ENCODE measurements at regions not wholly inside any gene's neighbourhood (a gene's known extent, or its start where the extent isn't known, plus 50 kb on each side); places are given as distances from the start of the nearest gene placed in this dataset.

DNA sequence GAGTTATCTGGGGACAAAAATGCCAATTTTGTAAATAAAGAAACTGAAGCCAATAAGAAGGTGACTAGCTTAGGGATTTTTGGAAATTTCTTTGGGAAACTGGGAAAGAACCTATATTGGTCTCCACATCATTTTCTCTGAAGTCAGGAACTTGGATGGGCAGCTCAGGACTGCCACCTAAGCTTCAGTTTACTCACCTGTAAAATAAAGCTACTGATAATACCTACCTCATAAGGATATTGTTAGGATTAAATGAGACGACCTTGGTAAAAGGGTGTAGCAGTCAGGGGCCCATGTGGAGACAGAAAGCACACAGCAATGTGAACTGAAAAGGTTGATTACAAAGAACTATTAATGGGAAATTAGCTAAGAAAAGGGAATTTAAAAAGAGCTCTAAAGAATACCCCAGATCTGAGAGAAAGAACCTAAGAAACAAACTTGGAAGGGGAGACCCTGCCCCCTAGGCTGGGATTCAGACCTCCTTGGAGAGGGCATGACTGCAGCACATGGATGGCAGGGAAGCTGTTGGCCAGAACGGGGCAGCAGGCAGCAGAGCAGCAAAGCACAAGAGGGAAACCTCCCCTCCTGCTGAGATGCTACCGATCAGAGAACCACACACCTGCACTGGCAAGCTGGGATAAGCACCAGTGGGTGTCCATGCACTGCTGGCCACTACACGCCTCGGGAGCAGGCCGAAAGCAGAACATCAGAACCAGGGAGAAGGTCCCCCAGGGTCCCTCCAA lies 83.7 kb upstream of the THBS1 start:
- DNase-seq (ENCODE audit: low read depth), result no peak
- H3K4me3 ChIP-seq (ENCODE audit: control insufficient read depth, low read depth, low read length), result no peak overlapping the region
- TF ChIP-seq, protein P1, sequence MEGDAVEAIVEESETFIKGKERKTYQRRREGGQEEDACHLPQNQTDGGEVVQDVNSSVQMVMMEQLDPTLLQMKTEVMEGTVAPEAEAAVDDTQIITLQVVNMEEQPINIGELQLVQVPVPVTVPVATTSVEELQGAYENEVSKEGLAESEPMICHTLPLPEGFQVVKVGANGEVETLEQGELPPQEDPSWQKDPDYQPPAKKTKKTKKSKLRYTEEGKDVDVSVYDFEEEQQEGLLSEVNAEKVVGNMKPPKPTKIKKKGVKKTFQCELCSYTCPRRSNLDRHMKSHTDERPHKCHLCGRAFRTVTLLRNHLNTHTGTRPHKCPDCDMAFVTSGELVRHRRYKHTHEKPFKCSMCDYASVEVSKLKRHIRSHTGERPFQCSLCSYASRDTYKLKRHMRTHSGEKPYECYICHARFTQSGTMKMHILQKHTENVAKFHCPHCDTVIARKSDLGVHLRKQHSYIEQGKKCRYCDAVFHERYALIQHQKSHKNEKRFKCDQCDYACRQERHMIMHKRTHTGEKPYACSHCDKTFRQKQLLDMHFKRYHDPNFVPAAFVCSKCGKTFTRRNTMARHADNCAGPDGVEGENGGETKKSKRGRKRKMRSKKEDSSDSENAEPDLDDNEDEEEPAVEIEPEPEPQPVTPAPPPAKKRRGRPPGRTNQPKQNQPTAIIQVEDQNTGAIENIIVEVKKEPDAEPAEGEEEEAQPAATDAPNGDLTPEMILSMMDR (IDR thresholded peaks at IDR 0.05; ENCODE audit: control insufficient read depth, insufficient read depth, low read depth, low read length, missing control alignments), result no peak

DNA sequence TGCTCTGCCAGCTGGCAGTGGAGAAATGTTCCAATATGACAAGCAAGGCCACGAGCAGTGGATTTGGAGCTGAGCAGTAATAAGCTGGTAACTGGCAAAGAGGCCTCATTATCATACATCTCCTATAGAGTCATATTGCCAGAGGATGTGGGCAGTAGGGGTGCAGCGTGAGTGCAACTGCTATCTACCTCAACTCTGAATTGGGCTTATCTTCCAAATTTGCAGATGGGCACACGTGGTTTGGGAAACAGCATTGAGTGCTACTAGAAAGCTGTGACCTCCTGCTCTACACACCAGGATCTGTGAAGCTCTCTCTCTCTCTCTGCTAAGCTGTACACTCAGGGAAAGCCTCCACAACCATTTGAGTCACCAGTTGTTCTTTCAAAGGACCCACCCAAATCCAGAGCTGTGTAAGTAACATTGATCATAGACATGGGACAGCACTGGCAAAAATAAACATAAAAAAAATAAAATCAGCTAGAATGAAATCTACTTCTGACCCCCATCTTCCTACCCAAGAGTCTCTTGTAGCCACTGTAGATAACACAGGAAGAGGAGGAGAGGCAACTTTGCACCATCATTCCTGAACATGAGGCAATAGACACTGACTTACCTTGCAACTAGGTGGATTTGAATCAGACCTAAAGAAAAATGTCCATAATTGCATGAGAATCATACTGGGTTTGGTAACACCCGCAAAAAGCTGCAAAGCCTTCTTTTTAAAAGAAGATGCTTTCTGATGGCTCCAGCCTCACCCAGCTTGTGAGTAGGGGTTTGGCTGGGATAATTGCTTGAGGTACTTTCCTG lies 82.9 kb upstream of the THBS1 start:
- H3K4me3 ChIP-seq (ENCODE audit: control insufficient read depth, low read depth, low read length), result no peak overlapping the region
- no peak for DNase-seq (ENCODE audit: low read depth)

DNA sequence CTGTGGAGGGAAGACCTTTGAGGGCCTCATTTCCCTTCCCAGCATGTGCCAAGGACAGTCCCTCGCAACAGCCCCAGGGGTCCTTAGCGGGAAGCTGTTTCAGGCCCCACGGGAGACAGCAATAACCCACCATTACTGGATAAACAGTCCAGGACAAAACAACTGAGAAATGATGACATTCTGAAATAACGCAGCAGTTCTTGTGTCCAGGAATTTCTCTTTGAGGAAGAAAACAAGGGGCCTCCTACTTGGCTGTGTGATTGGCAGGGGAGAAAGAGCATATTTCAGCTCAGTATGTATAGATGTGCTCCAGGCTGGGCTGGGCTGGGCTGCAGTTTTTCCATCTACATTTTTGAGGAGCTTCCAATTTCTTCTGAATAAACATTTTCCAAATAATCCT lies 82.2 kb upstream of the THBS1 start:
- TF ChIP-seq, protein P1 (IDR thresholded peaks at IDR 0.05; ENCODE audit: control insufficient read depth, insufficient read depth, low read depth, low read length, missing control alignments), result no peak
- H3K4me3 ChIP-seq (ENCODE audit: control insufficient read depth, low read depth, low read length), result no peak overlapping the region

More for the DNA sequence above, 82.9 kb upstream of the THBS1 start:
- TF ChIP-seq, protein P1 (IDR thresholded peaks at IDR 0.05; ENCODE audit: control insufficient read depth, insufficient read depth, low read depth, low read length, missing control alignments), result no peak

DNA sequence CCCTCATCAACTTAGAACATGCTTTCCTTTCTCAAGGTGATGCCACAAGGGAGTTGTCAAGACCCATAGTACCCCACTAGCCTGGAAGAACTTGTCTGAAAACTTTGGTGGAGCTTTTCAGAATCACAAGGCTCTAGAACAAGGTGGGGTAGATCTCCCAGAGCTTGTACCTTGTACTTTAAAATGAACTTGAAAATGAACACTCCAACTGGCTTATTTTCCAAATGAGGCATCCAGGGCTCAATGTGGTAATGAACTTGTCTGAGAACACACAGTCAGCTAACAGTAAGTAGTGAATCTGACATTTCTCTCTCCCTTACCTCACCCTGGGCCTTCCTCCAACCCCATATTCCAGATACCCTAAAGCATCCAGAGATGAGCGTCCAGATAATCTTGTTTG lies 81.8 kb upstream of the THBS1 start:
- no peak overlapping the region for H3K4me3 ChIP-seq (ENCODE audit: control insufficient read depth, low read depth, low read length)
- DNase-seq (ENCODE audit: low read depth), result no peak
- TF ChIP-seq, protein P1 (IDR thresholded peaks at IDR 0.05; ENCODE audit: control insufficient read depth, insufficient read depth, low read depth, low read length, missing control alignments), result no peak

More for the DNA sequence above, 82.2 kb upstream of the THBS1 start:
- DNase-seq (ENCODE audit: low read depth), result no peak

DNA sequence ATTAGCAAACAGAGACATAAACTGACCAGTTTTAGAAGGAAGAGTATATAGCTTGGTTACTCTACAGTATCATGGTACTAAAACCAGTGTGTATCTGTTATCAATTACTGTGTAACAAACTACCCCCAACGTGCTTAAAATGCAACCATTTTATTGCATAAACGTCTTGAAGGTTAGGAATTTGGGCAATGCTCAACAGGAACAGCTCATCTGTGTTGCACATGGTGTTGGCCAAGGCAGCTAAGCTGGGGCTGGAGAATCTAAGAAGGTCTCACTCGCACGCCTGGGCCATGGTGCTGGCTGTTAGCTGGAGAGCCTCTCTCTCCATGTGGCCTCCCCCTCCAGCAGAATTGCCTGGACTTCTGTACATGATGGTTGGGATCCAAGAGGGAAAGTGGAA lies 81.2 kb upstream of the THBS1 start:
- H3K4me3 ChIP-seq (ENCODE audit: control insufficient read depth, low read depth, low read length), result no peak overlapping the region
- TF ChIP-seq, protein P1 (IDR thresholded peaks at IDR 0.05; ENCODE audit: control insufficient read depth, insufficient read depth, low read depth, low read length, missing control alignments), result no peak
- no peak for DNase-seq (ENCODE audit: low read depth)

DNA sequence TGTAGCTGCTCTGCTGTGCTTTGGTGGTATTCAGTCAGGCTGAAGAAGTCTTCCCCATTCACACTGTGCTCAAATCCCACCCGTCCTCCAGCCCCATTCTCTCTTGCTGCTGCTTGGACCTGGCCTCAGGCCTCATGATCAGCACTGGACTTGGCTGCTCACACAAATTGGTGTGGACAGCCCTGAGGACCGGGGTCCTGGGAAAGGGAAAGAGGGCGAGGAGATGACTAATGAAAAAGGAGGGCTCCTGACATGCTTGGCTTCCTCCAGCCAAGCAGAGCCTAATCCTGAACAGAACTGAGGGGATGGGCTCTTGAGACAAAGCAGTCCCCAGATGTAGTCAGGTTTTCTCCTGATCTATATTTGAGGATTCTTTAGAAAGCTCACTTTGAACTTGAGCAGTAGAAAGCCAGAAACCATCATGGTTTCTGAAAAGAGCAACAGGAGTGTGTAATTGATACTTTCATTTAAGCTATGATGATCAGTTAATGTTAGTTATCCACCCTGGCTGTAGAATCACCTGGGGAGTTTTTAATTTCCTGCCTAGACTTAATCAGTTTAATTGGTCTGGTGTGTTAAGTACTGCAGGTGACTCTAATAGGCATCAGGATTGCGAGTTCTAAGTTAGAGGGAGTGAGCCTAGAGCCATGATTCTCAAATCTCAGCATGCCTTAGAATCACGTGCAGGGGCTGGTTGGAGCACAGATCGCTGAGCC lies 79.4 kb upstream of the THBS1 start:
- DNase-seq (ENCODE audit: low read depth), result no peak
- H3K4me3 ChIP-seq (ENCODE audit: control insufficient read depth, low read depth, low read length), result no peak overlapping the region
- TF ChIP-seq, protein P1 (IDR thresholded peaks at IDR 0.05; ENCODE audit: control insufficient read depth, insufficient read depth, low read depth, low read length, missing control alignments), result no peak

All from AG09309 (cell line).